ENCODE measurements at regions not wholly inside any gene's neighbourhood (a gene's known extent, or its start where the extent isn't known, plus 50 kb on each side); places are given as distances from the start of the nearest gene placed in this dataset.

DNA sequence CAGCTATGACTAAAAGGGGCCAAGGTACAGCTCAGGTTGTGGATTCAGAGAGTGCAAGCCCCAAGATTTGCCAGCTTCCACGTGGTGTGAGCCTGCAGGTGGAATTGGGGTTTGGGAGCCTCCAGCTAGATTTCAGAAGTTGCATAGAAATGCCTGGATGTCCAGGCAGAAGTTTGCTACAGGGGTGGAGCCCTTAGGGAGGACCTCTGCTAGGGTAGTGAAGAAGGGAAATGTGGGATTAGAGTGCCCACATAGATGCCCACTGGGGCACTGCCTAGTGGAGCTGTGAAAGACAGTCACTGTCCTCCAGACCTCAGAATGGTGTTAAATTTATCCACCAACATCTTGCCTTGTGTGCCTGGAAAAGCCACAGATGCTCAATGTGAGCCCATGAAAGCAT is 255.1 kb downstream of the BMP2 start:
- TF ChIP-seq, protein P1, sequence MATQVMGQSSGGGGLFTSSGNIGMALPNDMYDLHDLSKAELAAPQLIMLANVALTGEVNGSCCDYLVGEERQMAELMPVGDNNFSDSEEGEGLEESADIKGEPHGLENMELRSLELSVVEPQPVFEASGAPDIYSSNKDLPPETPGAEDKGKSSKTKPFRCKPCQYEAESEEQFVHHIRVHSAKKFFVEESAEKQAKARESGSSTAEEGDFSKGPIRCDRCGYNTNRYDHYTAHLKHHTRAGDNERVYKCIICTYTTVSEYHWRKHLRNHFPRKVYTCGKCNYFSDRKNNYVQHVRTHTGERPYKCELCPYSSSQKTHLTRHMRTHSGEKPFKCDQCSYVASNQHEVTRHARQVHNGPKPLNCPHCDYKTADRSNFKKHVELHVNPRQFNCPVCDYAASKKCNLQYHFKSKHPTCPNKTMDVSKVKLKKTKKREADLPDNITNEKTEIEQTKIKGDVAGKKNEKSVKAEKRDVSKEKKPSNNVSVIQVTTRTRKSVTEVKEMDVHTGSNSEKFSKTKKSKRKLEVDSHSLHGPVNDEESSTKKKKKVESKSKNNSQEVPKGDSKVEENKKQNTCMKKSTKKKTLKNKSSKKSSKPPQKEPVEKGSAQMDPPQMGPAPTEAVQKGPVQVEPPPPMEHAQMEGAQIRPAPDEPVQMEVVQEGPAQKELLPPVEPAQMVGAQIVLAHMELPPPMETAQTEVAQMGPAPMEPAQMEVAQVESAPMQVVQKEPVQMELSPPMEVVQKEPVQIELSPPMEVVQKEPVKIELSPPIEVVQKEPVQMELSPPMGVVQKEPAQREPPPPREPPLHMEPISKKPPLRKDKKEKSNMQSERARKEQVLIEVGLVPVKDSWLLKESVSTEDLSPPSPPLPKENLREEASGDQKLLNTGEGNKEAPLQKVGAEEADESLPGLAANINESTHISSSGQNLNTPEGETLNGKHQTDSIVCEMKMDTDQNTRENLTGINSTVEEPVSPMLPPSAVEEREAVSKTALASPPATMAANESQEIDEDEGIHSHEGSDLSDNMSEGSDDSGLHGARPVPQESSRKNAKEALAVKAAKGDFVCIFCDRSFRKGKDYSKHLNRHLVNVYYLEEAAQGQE (IDR thresholded peaks at IDR 0.05; ENCODE audit: insufficient read depth in 1 of 2, low read depth in 2 of 2, low read length in 1 of 2) = no peak
- TF ChIP-seq, protein P2, sequence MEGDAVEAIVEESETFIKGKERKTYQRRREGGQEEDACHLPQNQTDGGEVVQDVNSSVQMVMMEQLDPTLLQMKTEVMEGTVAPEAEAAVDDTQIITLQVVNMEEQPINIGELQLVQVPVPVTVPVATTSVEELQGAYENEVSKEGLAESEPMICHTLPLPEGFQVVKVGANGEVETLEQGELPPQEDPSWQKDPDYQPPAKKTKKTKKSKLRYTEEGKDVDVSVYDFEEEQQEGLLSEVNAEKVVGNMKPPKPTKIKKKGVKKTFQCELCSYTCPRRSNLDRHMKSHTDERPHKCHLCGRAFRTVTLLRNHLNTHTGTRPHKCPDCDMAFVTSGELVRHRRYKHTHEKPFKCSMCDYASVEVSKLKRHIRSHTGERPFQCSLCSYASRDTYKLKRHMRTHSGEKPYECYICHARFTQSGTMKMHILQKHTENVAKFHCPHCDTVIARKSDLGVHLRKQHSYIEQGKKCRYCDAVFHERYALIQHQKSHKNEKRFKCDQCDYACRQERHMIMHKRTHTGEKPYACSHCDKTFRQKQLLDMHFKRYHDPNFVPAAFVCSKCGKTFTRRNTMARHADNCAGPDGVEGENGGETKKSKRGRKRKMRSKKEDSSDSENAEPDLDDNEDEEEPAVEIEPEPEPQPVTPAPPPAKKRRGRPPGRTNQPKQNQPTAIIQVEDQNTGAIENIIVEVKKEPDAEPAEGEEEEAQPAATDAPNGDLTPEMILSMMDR (IDR thresholded peaks at IDR 0.05) = no peak
- no peak for TF ChIP-seq POLR2AphosphoS5 (IDR thresholded peaks at IDR 0.05; ENCODE audit: low read depth, low read length)

Data from Panc1 (cell line).